MM.1S (cell line): ENCODE measurements at regions not wholly inside any gene's neighbourhood (a gene's known extent, or its start where the extent isn't known, plus 50 kb on each side); places are given as distances from the start of the nearest gene placed in this dataset.

Experiments
- DNase-seq: peaks from one replicate; pipeline ENCODE4 v3.0.0-alpha.2; 2015
- H2AFZ ChIP-seq: fragments of 300-600 bp; sonication (generic); 2 replicates; pipeline ENCODE4 v1.6.0; 2016; ENCODE audit warnings: antibody characterized with exemption, low read length
- H3F3A ChIP-seq: fragments of 300-600 bp; sonication (generic); 2 replicates; pipeline ENCODE4 v1.6.1; 2016; ENCODE audit warnings: mild to moderate bottlenecking, antibody characterized with exemption, low read length, moderate library complexity, mixed read lengths; ENCODE audit not compliant: insufficient read depth
- H3K27ac ChIP-seq: fragments of 300-600 bp; sonication (generic); 2 replicates; pipeline ENCODE4 v1.5.1; 2016; ENCODE audit warnings: mild to moderate bottlenecking, low read length
- H3K27me3 ChIP-seq: fragments of 300-600 bp; sonication (generic); replicated peaks from 2 replicates; pipeline ENCODE4 v1.6.0; 2016; ENCODE audit warnings: low read length; ENCODE audit not compliant: insufficient read depth
- H3K36me3 ChIP-seq: fragments of 300-600 bp; sonication (generic); replicated peaks from 2 replicates; pipeline ENCODE4 v1.6.1; 2016; ENCODE audit warnings: mild to moderate bottlenecking, low read length, mixed read lengths; ENCODE audit not compliant: insufficient read depth
- H3K4me1 ChIP-seq: fragments of 300-600 bp; sonication (generic); 2 replicates; pipeline ENCODE4 v1.6.1; 2016; ENCODE audit warnings: low read length, mixed read lengths
- H3K4me2 ChIP-seq: fragments of 300-600 bp; sonication (generic); 2 replicates; pipeline ENCODE4 v1.6.0; 2016; ENCODE audit warnings: low read depth, low read length
- H3K4me3 ChIP-seq: fragments of 300-600 bp; sonication (generic); 2 replicates; pipeline ENCODE4 v1.5.1; 2016; ENCODE audit warnings: low read length, mixed read lengths
- H3K79me2 ChIP-seq: fragments of 300-600 bp; sonication (generic); 2 replicates; pipeline ENCODE4 v1.6.1; 2016; ENCODE audit warnings: mixed run types, low read length, mixed read lengths
- H3K9ac ChIP-seq: fragments of 300-600 bp; sonication (generic); 2 replicates; pipeline ENCODE4 v1.6.1; 2016; ENCODE audit warnings: low read length, mixed read lengths
- H3K9me2 ChIP-seq: fragments of 300-600 bp; sonication (generic); replicated peaks from 2 replicates; pipeline ENCODE4 v1.6.1; 2016; ENCODE audit warnings: mild to moderate bottlenecking, low read length, mixed read lengths; ENCODE audit not compliant: insufficient read depth
- H3K9me3 ChIP-seq: fragments of 300-600 bp; sonication (generic); replicated peaks from 2 replicates; pipeline ENCODE4 v1.6.1; 2016; ENCODE audit warnings: mild to moderate bottlenecking, low read length, mixed read lengths; ENCODE audit not compliant: insufficient read depth
- H4K20me1 ChIP-seq: fragments of 300-600 bp; sonication (generic); 2 replicates; pipeline ENCODE4 v1.6.1; 2016; ENCODE audit warnings: mild to moderate bottlenecking, low read length, moderate library complexity, mixed read lengths; ENCODE audit not compliant: insufficient read depth
- CTCF ChIP-seq: fragments of 300-600 bp; sonication (generic); IDR thresholded peaks from 2 replicates; pipeline ENCODE4 v1.5.1; 2016; ENCODE audit warnings: antibody characterized with exemption, low read length, mixed read lengths
- EZH2 ChIP-seq: fragments of 300-600 bp; sonication (generic); optimal IDR thresholded peaks from 2 replicates; pipeline ENCODE3; 2017; ENCODE audit warnings: low read depth, mild to moderate bottlenecking, antibody characterized with exemption, low read length, mixed read lengths
- EZH2phosphoT487 ChIP-seq: fragments of 300-600 bp; sonication (generic); IDR thresholded peaks from 2 replicates; pipeline ENCODE4 v1.6.1; 2018; ENCODE audit warnings: antibody characterized with exemption, low read length

GRCh38 chr1:30522031-30523004, 201.1 kb downstream of the MATN1 start:
- Histone ChIP-seq H4K20me1 (no peaks in the 10 kb centered on the region), H3F3A (no peaks in the 10 kb centered on the region), H3K36me3 (no peaks in the 10 kb centered on the region), H3K79me2 (no peaks in the 10 kb centered on the region), H3K9ac (no peak overlapping the region), H3K4me2 (no peak overlapping the region), H3K4me1 (no peaks in the 10 kb centered on the region), H3K9me2 (no peaks in the 10 kb centered on the region), H3K27me3 (peaks cover 63% of the 10 kb centered on the region), H3K27ac (no peak overlapping the region), H2AFZ (no peak overlapping the region), H3K4me3 (no peak overlapping the region), H3K9me3 (no peaks in the 10 kb centered on the region)
- DNase-seq, result no peak
- TF ChIP-seq EZH2, result no peak
- no peak for TF ChIP-seq EZH2phosphoT487
- no peak for TF ChIP-seq CTCF

GRCh38 chr1:30521261-30521865, 202.0 kb downstream of the MATN1 start:
- TF ChIP-seq EZH2phosphoT487 (no peak), EZH2 (no peak), CTCF (no peak)
- DNase-seq, result no peak
- Histone ChIP-seq H3K9me3 (no peaks in the 10 kb centered on the region), H3K27ac (no peak overlapping the region), H3K9me2 (no peaks in the 10 kb centered on the region), H2AFZ (no peak overlapping the region), H3K79me2 (no peaks in the 10 kb centered on the region), H3F3A (no peaks in the 10 kb centered on the region), H4K20me1 (no peaks in the 10 kb centered on the region), H3K4me1 (no peaks in the 10 kb centered on the region), H3K36me3 (no peaks in the 10 kb centered on the region), H3K27me3 (peaks cover 58% of the 10 kb centered on the region), H3K9ac (no peak overlapping the region), H3K4me3 (no peak overlapping the region), H3K4me2 (no peak overlapping the region)

- Histone ChIP-seq H2AFZ (no peak overlapping the region), H3K4me3 (no peak overlapping the region), H3K79me2 (no peaks in the 10 kb centered on the region), H3K9ac (no peak overlapping the region), H3K9me2 (no peaks in the 10 kb centered on the region), H3K4me2 (no peak overlapping the region), H3K9me3 (no peaks in the 10 kb centered on the region), H3K36me3 (no peaks in the 10 kb centered on the region), H3F3A (no peaks in the 10 kb centered on the region), H3K4me1 (no peaks in the 10 kb centered on the region), H4K20me1 (no peaks in the 10 kb centered on the region), H3K27ac (no peak overlapping the region), H3K27me3 (peaks cover 57% of the 10 kb centered on the region)
- TF ChIP-seq CTCF (no peak), EZH2phosphoT487 (no peak), EZH2 (no peak)
- DNase-seq, result no peak
Observed at GRCh38 chr1:30520476-30520875, 202.9 kb downstream of the MATN1 start.
